ENCODE measurements at regions not wholly inside any gene's neighbourhood (a gene's known extent, or its start where the extent isn't known, plus 50 kb on each side); places are given as distances from the start of the nearest gene placed in this dataset.

DNA sequence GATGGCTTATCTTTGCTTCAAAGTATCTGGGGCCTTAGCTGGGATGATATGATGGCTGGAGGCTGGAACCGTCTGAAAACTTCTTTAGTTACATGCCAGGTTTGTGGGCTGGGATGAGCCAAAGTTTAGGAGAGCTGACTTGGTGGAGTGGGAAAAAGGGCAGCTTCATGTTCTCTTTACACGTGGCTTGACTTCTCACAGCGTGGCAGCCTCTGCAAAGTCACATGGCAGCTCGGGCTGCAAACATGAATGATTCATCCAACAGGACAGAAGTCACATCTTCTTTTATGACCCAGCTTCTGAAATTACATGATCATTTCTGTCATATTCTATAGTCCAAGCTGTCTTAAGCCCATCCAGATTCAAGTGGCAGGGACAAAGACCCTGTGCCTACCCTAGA is 176.0 kb downstream of the OLFM4 start:
- TF ChIP-seq, protein P1, sequence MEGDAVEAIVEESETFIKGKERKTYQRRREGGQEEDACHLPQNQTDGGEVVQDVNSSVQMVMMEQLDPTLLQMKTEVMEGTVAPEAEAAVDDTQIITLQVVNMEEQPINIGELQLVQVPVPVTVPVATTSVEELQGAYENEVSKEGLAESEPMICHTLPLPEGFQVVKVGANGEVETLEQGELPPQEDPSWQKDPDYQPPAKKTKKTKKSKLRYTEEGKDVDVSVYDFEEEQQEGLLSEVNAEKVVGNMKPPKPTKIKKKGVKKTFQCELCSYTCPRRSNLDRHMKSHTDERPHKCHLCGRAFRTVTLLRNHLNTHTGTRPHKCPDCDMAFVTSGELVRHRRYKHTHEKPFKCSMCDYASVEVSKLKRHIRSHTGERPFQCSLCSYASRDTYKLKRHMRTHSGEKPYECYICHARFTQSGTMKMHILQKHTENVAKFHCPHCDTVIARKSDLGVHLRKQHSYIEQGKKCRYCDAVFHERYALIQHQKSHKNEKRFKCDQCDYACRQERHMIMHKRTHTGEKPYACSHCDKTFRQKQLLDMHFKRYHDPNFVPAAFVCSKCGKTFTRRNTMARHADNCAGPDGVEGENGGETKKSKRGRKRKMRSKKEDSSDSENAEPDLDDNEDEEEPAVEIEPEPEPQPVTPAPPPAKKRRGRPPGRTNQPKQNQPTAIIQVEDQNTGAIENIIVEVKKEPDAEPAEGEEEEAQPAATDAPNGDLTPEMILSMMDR (conservative IDR thresholded peaks at IDR 0.05 in 1 of 2, IDR thresholded peaks at IDR 0.05 in 1 of 2; ENCODE audit: extremely low read depth in 1 of 2, insufficient read depth in 1 of 2, low read depth in 1 of 2, low read length in 2 of 2): no peak
- TF ChIP-seq EZH2 (IDR thresholded peaks at IDR 0.05; ENCODE audit: borderline replicate concordance, low read length): no peak
